SU-DHL-6 (cell line): ENCODE measurements at regions not wholly inside any gene's neighbourhood (a gene's known extent, or its start where the extent isn't known, plus 50 kb on each side); places are given as distances from the start of the nearest gene placed in this dataset.

Experiments
- H2AFZ ChIP-seq: fragments of 200-600 bp; sonication (generic); 2 replicates; pipeline ENCODE4 v1.6.1; 2014; ENCODE audit warnings: low read depth, mild to moderate bottlenecking, moderate library complexity, mixed read lengths, antibody characterized with exemption, low read length; ENCODE audit not compliant: severe bottlenecking
- H3F3A ChIP-seq: fragments of 200-600 bp; shearing (Covaris generic); 2 replicates; pipeline ENCODE4 v1.6.0; 2016; ENCODE audit warnings: antibody characterized with exemption, mild to moderate bottlenecking; ENCODE audit not compliant: insufficient read depth
- H3K27ac ChIP-seq: fragments of 200-600 bp; sonication (generic); 2 replicates; pipeline ENCODE4 v1.5.1; 2016; ENCODE audit warnings: low read depth, mild to moderate bottlenecking, low read length, moderate library complexity, mixed read lengths
- H3K27me3 ChIP-seq: fragments of 200-600 bp; sonication (generic), shearing (Covaris generic); 2 replicates; pipeline ENCODE4 v1.6.0; 2014; ENCODE audit warnings: mild to moderate bottlenecking, low read length
- H3K36me3 ChIP-seq: fragments of 200-600 bp; sonication (generic); 2 replicates; pipeline ENCODE4 v1.6.1; 2014; ENCODE audit warnings: mild to moderate bottlenecking, low read length, mixed read lengths
- H3K4me2 ChIP-seq: fragments of 300-600, 200-600 bp; shearing (Covaris generic), sonication (generic); 2 replicates; pipeline ENCODE4 v1.6.0; 2014; ENCODE audit warnings: low read length, low read depth, mild to moderate bottlenecking; ENCODE audit not compliant: poor library complexity, severe bottlenecking
- H3K4me3 ChIP-seq: fragments of 200-600 bp; sonication (generic); 2 replicates; pipeline ENCODE4 v1.5.1; 2014; ENCODE audit warnings: antibody characterized with exemption, low read length, mild to moderate bottlenecking, mixed read lengths; ENCODE audit not compliant: insufficient read depth, poor library complexity, severe bottlenecking
- H3K79me2 ChIP-seq: fragments of 200-600 bp; sonication (generic); 2 replicates; pipeline ENCODE4 v1.6.1; 2014; ENCODE audit warnings: mild to moderate bottlenecking, low read length, moderate library complexity; ENCODE audit not compliant: insufficient read depth
- H3K9ac ChIP-seq: fragments of 200-600 bp; sonication (generic); 2 replicates; pipeline ENCODE4 v1.7.0; 2014; ENCODE audit warnings: mild to moderate bottlenecking, low read length
- H3K9me2 ChIP-seq: fragments of 200-600 bp; sonication (generic); replicated peaks from 2 replicates; pipeline ENCODE4 v1.6.1; 2014; ENCODE audit warnings: low read length; ENCODE audit not compliant: insufficient read depth
- H3K9me3 ChIP-seq: fragments of 200-600 bp; sonication (generic); 2 replicates; pipeline ENCODE4 v1.6.1; 2014; ENCODE audit warnings: low read length, mixed read lengths; ENCODE audit not compliant: insufficient read depth
- H4K20me1 ChIP-seq: fragments of 200-600 bp; sonication (generic); 2 replicates; pipeline ENCODE4 v1.6.1; 2014; ENCODE audit warnings: low read depth, mild to moderate bottlenecking, antibody characterized with exemption, low read length, moderate library complexity, mixed read lengths
- EZH2phosphoT487 ChIP-seq: fragments of 200-600 bp; sonication (generic), shearing (Covaris generic); conservative IDR thresholded peaks from 2 replicates; pipeline ENCODE4 v1.6.1; 2018; ENCODE audit warnings: mild to moderate bottlenecking, antibody characterized with exemption, low read length, moderate library complexity, mixed read lengths
- TF ChIP-seq, protein P1 (sequence below): fragments of 200-600 bp; sonication (generic); IDR thresholded peaks from one replicate; pipeline ENCODE4 v1.5.1; 2017; ENCODE audit warnings: antibody characterized with exemption, mild to moderate bottlenecking, low read length, moderate library complexity; ENCODE audit not compliant: insufficient read depth, poor library complexity, severe bottlenecking

GRCh38 chr11:123301696-123302400, 106.8 kb upstream of the CLMP start:
- Histone ChIP-seq H3K27ac (no peak overlapping the region), H3K27me3 (no peaks in the 10 kb centered on the region), H3F3A (peaks cover 8% of the 10 kb centered on the region; the same call in 1 of the 2 replicates), H3K36me3 (no peaks in the 10 kb centered on the region), H3K4me2 (peak overlapping the region; percentile 19), H3K9me3 (no peaks in the 10 kb centered on the region), H3K9me2 (no peaks in the 10 kb centered on the region), H3K4me3 (no peak overlapping the region), H3K79me2 (no peaks in the 10 kb centered on the region), H2AFZ (peak overlapping the region; percentile 21), H3K9ac (0 out of 2 replicates have a peak overlapping the region, but pooled peaks have one; percentile 7), H4K20me1 (no peaks in the 10 kb centered on the region)
- TF ChIP-seq, protein P1, sequence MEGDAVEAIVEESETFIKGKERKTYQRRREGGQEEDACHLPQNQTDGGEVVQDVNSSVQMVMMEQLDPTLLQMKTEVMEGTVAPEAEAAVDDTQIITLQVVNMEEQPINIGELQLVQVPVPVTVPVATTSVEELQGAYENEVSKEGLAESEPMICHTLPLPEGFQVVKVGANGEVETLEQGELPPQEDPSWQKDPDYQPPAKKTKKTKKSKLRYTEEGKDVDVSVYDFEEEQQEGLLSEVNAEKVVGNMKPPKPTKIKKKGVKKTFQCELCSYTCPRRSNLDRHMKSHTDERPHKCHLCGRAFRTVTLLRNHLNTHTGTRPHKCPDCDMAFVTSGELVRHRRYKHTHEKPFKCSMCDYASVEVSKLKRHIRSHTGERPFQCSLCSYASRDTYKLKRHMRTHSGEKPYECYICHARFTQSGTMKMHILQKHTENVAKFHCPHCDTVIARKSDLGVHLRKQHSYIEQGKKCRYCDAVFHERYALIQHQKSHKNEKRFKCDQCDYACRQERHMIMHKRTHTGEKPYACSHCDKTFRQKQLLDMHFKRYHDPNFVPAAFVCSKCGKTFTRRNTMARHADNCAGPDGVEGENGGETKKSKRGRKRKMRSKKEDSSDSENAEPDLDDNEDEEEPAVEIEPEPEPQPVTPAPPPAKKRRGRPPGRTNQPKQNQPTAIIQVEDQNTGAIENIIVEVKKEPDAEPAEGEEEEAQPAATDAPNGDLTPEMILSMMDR, result peak; percentile 67
- TF ChIP-seq EZH2phosphoT487, result no peak

DNA sequence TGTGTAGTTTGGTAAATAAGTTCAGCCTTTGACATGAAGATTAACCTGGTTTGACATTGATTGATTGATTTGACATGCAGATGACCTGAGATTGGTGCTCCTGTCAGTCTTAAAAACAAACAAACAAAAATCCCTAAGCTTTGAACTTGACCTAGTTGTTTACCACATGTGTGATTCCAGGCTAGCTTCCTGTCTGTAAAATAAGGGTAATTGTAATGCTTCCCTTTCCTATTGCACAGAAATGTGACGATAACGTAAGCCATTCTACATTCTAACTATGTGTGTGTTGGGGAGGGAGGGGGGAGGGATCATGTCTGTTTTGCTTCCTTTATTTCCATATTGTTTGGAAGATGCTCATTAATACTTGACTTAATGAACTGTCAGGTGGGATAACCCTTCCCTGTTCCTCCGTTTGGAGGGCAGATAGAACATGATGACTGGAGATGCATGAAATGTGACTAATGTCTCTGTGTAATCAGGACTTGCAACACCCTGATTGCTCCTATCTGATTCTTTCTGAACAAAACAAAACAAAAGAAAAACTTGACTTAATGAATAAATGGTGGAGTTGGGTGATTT, 106.1 kb upstream of the CLMP start:
- no peak overlapping the region for H2AFZ ChIP-seq
- H3F3A ChIP-seq, result peaks cover 8% of the 10 kb centered on the region; the same call in 1 of the 2 replicates
- no peak overlapping the region for H3K27ac ChIP-seq

DNA sequence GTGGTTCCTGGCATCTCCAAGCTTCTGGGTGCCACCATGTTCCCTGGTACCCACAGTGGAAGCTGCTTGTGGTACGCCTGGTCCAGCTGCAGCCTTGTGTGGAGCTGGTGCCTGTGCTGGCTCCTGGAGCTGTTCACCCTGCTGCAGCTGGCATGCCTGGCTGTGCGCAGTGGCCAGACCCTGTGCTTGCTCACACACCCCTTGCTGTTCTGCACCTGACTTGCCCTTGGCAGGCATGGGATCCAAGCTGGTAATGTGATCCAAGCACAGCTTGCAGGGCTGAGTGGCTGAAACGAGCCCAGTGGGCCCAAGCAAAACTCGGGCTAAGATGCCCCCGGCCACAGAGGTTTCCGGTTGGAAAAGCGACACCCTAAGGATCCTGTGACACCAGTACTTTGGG, 104.7 kb upstream of the CLMP start:
- Histone ChIP-seq H3K36me3 (no peaks in the 10 kb centered on the region), H3K27me3 (no peaks in the 10 kb centered on the region), H3F3A (peaks cover 8% of the 10 kb centered on the region; the same call in 1 of the 2 replicates), H3K4me2 (no peak overlapping the region), H3K79me2 (no peaks in the 10 kb centered on the region), H3K9me3 (no peaks in the 10 kb centered on the region), H3K9ac (no peak overlapping the region), H4K20me1 (no peaks in the 10 kb centered on the region), H2AFZ (no peak overlapping the region), H3K27ac (no peak overlapping the region), H3K4me3 (no peak overlapping the region), H3K9me2 (no peaks in the 10 kb centered on the region)
- TF ChIP-seq, protein P1, result no peak
- no peak for TF ChIP-seq EZH2phosphoT487

More for the DNA sequence above, 106.1 kb upstream of the CLMP start:
- Histone ChIP-seq H3K79me2 (no peaks in the 10 kb centered on the region), H3K9ac (no peak overlapping the region), H4K20me1 (no peaks in the 10 kb centered on the region), H3K36me3 (no peaks in the 10 kb centered on the region), H3K27me3 (no peaks in the 10 kb centered on the region), H3K4me2 (no peak overlapping the region), H3K4me3 (no peak overlapping the region), H3K9me3 (no peaks in the 10 kb centered on the region), H3K9me2 (no peaks in the 10 kb centered on the region)
- TF ChIP-seq EZH2phosphoT487, result no peak
- TF ChIP-seq, protein P1, result no peak
